Gastroesophageal sphincter (tissue), 4 donors: ENCODE measurements at regions not wholly inside any gene's neighbourhood (a gene's known extent, or its start where the extent isn't known, plus 50 kb on each side); places are given as distances from the start of the nearest gene placed in this dataset.

Source experiments
- ATAC-seq: fragments of 150-250 bp; one replicate; pipeline ENCODE4 v1.9.1; 2016; ENCODE audit warnings: mild to moderate bottlenecking, moderate library complexity
- H3K27ac ChIP-seq, 4 donors: fragments of 200-600 bp; sonication (generic) in 3 of 4; 1 replicate in 3 of 4; 2 replicates in 1 of 4; pipeline ENCODE4 v1.5.1; 2016 to 2019
- H3K27me3 ChIP-seq: fragments of 200-600 bp; sonication (generic); one replicate; pipeline ENCODE4 v1.5.1; 2019
- H3K36me3 ChIP-seq, 2 donors: fragments of 200-600 bp; sonication (generic); one replicate each; pipeline ENCODE4 v1.5.1; 2019; ENCODE audit warnings: control low read depth in 1 of 2
- H3K4me1 ChIP-seq, 3 donors: fragments of 200-600 bp; sonication (generic); 1 replicate in 2 of 3; 2 replicates in 1 of 3; pipeline ENCODE4 v1.5.1; 2016 to 2019; ENCODE audit warnings: control low read depth in 2 of 3
- H3K4me3 ChIP-seq, 2 donors: fragments of 200-600 bp; sonication (generic); one replicate each; pipeline ENCODE4 v1.5.1; 2019; ENCODE audit warnings: mild to moderate bottlenecking in 1 of 2, moderate library complexity in 1 of 2
- H3K9me3 ChIP-seq, 3 donors: fragments of 200-600 bp; sonication (generic); one replicate each; pipeline ENCODE4 v1.5.1; 2017 to 2019; ENCODE audit warnings: control low read depth in 2 of 3
- CTCF ChIP-seq, 4 experiments: fragments of 200-600 bp in 2 of 4; fragments of 450-650 bp in 2 of 4; sonication (generic) in 1 of 4; IDR thresholded peaks; one replicate each; pipeline ENCODE4 v1.5.1; 2017 to 2019; ENCODE audit warnings: antibody characterized with exemption in 4 of 4, mild to moderate bottlenecking in 2 of 4, moderate library complexity in 2 of 4
- EP300 ChIP-seq: sonication (generic); formaldehyde crosslinking; IDR thresholded peaks from one replicate; pipeline ENCODE4 v1.6.1; 2017; ENCODE audit warnings: antibody characterized with exemption, mild to moderate bottlenecking
- POLR2A ChIP-seq, 2 donors: fragments of 450-650 bp; IDR thresholded peaks; one replicate each; pipeline ENCODE4 v1.6.1; 2017; ENCODE audit warnings: antibody characterized with exemption in 2 of 2, mild to moderate bottlenecking in 2 of 2, moderate library complexity in 1 of 2
- POLR2AphosphoS5 ChIP-seq: sonication (generic); formaldehyde crosslinking; IDR thresholded peaks from one replicate; pipeline ENCODE4 v1.6.1; 2017; ENCODE audit warnings: antibody characterized with exemption
- WGBS, 2 donors: methylation state at CpG; one replicate each; pipeline ENCODE4 v1.1.5; 2018; ENCODE audit warnings: low coverage in 1 of 2; 5-methylcytosine and 5-hydroxymethylcytosine counted together

GRCh38 chr15:94547711-94548110 is 316.4 kb downstream of the MCTP2 start:
- no peak for ATAC-seq
- H3K9me3 ChIP-seq = no peaks in the 10 kb centered on the region
- no peak overlapping the region for H3K4me3 ChIP-seq
- H3K4me1 ChIP-seq = no peaks in the 10 kb centered on the region
- H3K36me3 ChIP-seq = no peaks in the 10 kb centered on the region
- no peak overlapping the region for H3K27ac ChIP-seq
- no peaks in the 10 kb centered on the region for H3K27me3 ChIP-seq
- WGBS, 2 donors = 49 to 53% methylated on average over 6 of the region's 6 CpGs
- TF ChIP-seq EP300 = no peak
- no peak for TF ChIP-seq POLR2A (IDR thresholded peaks at IDR 0.05)
- no peak for TF ChIP-seq POLR2AphosphoS5
- no peak for TF ChIP-seq CTCF (IDR thresholded peaks at IDR 0.05)

- Histone ChIP-seq H3K4me3 (no peak overlapping the region), H3K27ac (no peak overlapping the region), H3K27me3 (no peaks in the 10 kb centered on the region), H3K4me1 (no peaks in the 10 kb centered on the region), H3K9me3 (no peaks in the 10 kb centered on the region), H3K36me3 (no peaks in the 10 kb centered on the region)
- WGBS, 2 donors = 85 to 92% methylated on average over 1 to 2 of the region's 2 CpGs
- ATAC-seq = no peak
- TF ChIP-seq EP300 (no peak), CTCF (IDR thresholded peaks at IDR 0.05) (no peak), POLR2AphosphoS5 (no peak), POLR2A (IDR thresholded peaks at IDR 0.05) (no peak)
These were observed 324.6 kb downstream of the MCTP2 start for GRCh38 chr15:94555841-94556519.

- WGBS, 2 donors = 89 to 98% methylated on average over 3 to 4 of the region's 4 CpGs
- Histone ChIP-seq H3K36me3 (no peaks in the 10 kb centered on the region), H3K27ac (no peak overlapping the region), H3K9me3 (peaks cover 0 to 6% (median 0%) of the 10 kb centered on the region in 3 donors), H3K4me3 (no peak overlapping the region), H3K4me1 (no peaks in the 10 kb centered on the region), H3K27me3 (no peaks in the 10 kb centered on the region)
- no peak for ATAC-seq
- no peak for TF ChIP-seq POLR2AphosphoS5
- TF ChIP-seq EP300 = no peak
- TF ChIP-seq POLR2A (IDR thresholded peaks at IDR 0.05) = no peak
- no peak for TF ChIP-seq CTCF (IDR thresholded peaks at IDR 0.05)
These were observed 329.8 kb downstream of the MCTP2 start for GRCh38 chr15:94561036-94561689.

- Histone ChIP-seq H3K27ac (no peak overlapping the region), H3K9me3 (peaks cover 0 to 6% (median 0%) of the 10 kb centered on the region in 3 donors), H3K4me3 (no peak overlapping the region), H3K4me1 (no peaks in the 10 kb centered on the region), H3K27me3 (no peaks in the 10 kb centered on the region), H3K36me3 (no peaks in the 10 kb centered on the region)
- WGBS, 2 donors = 78 to 92% methylated on average over 2 of the region's 2 CpGs
- no peak for ATAC-seq
- no peak for TF ChIP-seq CTCF (IDR thresholded peaks at IDR 0.05)
These were observed 332.1 kb downstream of the MCTP2 start for GRCh38 chr15:94563456-94563855.

- Histone ChIP-seq H3K9me3 (no peaks in the 10 kb centered on the region), H3K4me1 (no peaks in the 10 kb centered on the region), H3K4me3 (no peak overlapping the region), H3K27ac (no peak overlapping the region), H3K36me3 (no peaks in the 10 kb centered on the region), H3K27me3 (no peaks in the 10 kb centered on the region)
- TF ChIP-seq POLR2A (IDR thresholded peaks at IDR 0.05) (no peak), CTCF (IDR thresholded peaks at IDR 0.05) (peak; percentile 8 to 50 (median 24))
- no peak for ATAC-seq
- 56 to 85% methylated on average over 7 to 8 of the region's 12 CpGs for WGBS, 2 donors
These were observed 345.6 kb downstream of the MCTP2 start for GRCh38 chr15:94576889-94577533.
